Loucy (cell line): ENCODE measurements at regions not wholly inside any gene's neighbourhood (a gene's known extent, or its start where the extent isn't known, plus 50 kb on each side); places are given as distances from the start of the nearest gene placed in this dataset.

Source experiments
- H2AFZ ChIP-seq: fragments of 200-600 bp; sonication (generic); 2 replicates; pipeline ENCODE4 v1.6.0; 2016; ENCODE audit warnings: antibody characterized with exemption, mild to moderate bottlenecking, low read length, moderate library complexity
- H3F3A ChIP-seq: fragments of 200-600 bp; 2 replicates; pipeline ENCODE4 v1.6.0; 2016; ENCODE audit warnings: antibody characterized with exemption, low read depth, mild to moderate bottlenecking
- H3K27me3 ChIP-seq: fragments of 200-600 bp; sonication (generic); 2 replicates; pipeline ENCODE4 v1.6.1; 2014; ENCODE audit warnings: low read length, mild to moderate bottlenecking; ENCODE audit not compliant: insufficient read depth, poor library complexity, severe bottlenecking
- H3K36me3 ChIP-seq: fragments of 200-600 bp; sonication (generic); 2 replicates; pipeline ENCODE4 v1.6.1; 2016; ENCODE audit warnings: low read length; ENCODE audit not compliant: insufficient read depth
- H3K4me1 ChIP-seq: fragments of 200-600 bp; sonication (generic); 2 replicates; pipeline ENCODE4 v1.5.1; 2014; ENCODE audit warnings: low read length, mild to moderate bottlenecking; ENCODE audit not compliant: insufficient read depth, poor library complexity, severe bottlenecking
- H3K4me2 ChIP-seq: fragments of 200-600 bp; sonication (generic); 2 replicates; pipeline ENCODE4 v1.6.0; 2014; ENCODE audit warnings: antibody characterized with exemption, low read length, low read depth, mild to moderate bottlenecking; ENCODE audit not compliant: poor library complexity, severe bottlenecking
- H3K4me3 ChIP-seq: fragments of 200-600 bp; sonication (generic); 2 replicates; pipeline ENCODE4 v1.5.1; 2014; ENCODE audit warnings: low read length, mild to moderate bottlenecking, mixed read lengths; ENCODE audit not compliant: poor library complexity, severe bottlenecking
- H3K79me2 ChIP-seq: fragments of 200-600 bp; sonication (generic); 2 replicates; pipeline ENCODE4 v1.6.1; 2014; ENCODE audit warnings: low read length; ENCODE audit not compliant: insufficient read depth
- H3K9ac ChIP-seq: fragments of 200-600 bp; sonication (generic); 2 replicates; pipeline ENCODE4 v1.6.0; 2014; ENCODE audit warnings: mild to moderate bottlenecking, low read depth, low read length, moderate library complexity; ENCODE audit not compliant: poor library complexity, severe bottlenecking
- H3K9me2 ChIP-seq: fragments of 200-600 bp; sonication (generic); replicated peaks from 2 replicates; pipeline ENCODE4 v1.6.1; 2016; ENCODE audit warnings: low read depth, low read length, mixed read lengths
- H3K9me3 ChIP-seq: fragments of 200-600 bp; sonication (generic); 2 replicates; pipeline ENCODE4 v1.6.1; 2014; ENCODE audit warnings: mild to moderate bottlenecking, antibody characterized with exemption, low read length, low read depth; ENCODE audit not compliant: insufficient read depth
- H4K20me1 ChIP-seq: fragments of 200-600 bp; sonication (generic); 2 replicates; pipeline ENCODE4 v1.6.0; 2014; ENCODE audit warnings: antibody characterized with exemption, low read length, mild to moderate bottlenecking; ENCODE audit not compliant: insufficient read depth, poor library complexity, severe bottlenecking
- CTCF ChIP-seq: fragments of 200-600 bp; sonication (generic); conservative IDR thresholded peaks from 2 replicates; pipeline ENCODE4 v1.5.1; 2014; ENCODE audit warnings: mild to moderate bottlenecking, antibody characterized with exemption, low read length
- EZH2phosphoT487 ChIP-seq: fragments of 200-600 bp; IDR thresholded peaks from 2 replicates; pipeline ENCODE4 v1.6.1; 2018; ENCODE audit warnings: antibody characterized with exemption, mild to moderate bottlenecking, moderate library complexity, borderline replicate concordance

- Histone ChIP-seq H3K9ac (no peak overlapping the region), H3K9me3 (peaks cover 3% of the 10 kb centered on the region; the same call in 1 of the 2 replicates), H3K4me1 (no peaks in the 10 kb centered on the region), H2AFZ (no peak overlapping the region), H3F3A (no peaks in the 10 kb centered on the region), H3K36me3 (no peaks in the 10 kb centered on the region), H3K4me3 (no peak overlapping the region), H3K9me2 (no peaks in the 10 kb centered on the region), H3K79me2 (no peaks in the 10 kb centered on the region), H4K20me1 (no peaks in the 10 kb centered on the region), H3K4me2 (no peak overlapping the region), H3K27me3 (no peaks in the 10 kb centered on the region)
- no peak for TF ChIP-seq EZH2phosphoT487
- TF ChIP-seq CTCF, result no peak
Measured at GRCh38 chr16:35559911-35560636, 2100.7 kb downstream of the TP53TG3F start.

- H3K4me2 ChIP-seq, result no peak overlapping the region
- H3K27me3 ChIP-seq, result no peaks in the 10 kb centered on the region
- H3K9ac ChIP-seq, result no peak overlapping the region
- no peaks in the 10 kb centered on the region for H3K36me3 ChIP-seq
- no peaks in the 10 kb centered on the region for H3K9me2 ChIP-seq
- no peak overlapping the region for H2AFZ ChIP-seq
- H3F3A ChIP-seq, result no peaks in the 10 kb centered on the region
- no peaks in the 10 kb centered on the region for H4K20me1 ChIP-seq
- no peaks in the 10 kb centered on the region for H3K4me1 ChIP-seq
- peaks cover 3% of the 10 kb centered on the region; the same call in 1 of the 2 replicates for H3K9me3 ChIP-seq
- no peaks in the 10 kb centered on the region for H3K79me2 ChIP-seq
- H3K4me3 ChIP-seq, result no peak overlapping the region
- TF ChIP-seq CTCF, result no peak
- TF ChIP-seq EZH2phosphoT487, result no peak
Measured at GRCh38 chr16:35560637-35560984, 2101.2 kb downstream of the TP53TG3F start.

- Histone ChIP-seq H3K4me2 (no peak overlapping the region), H3K79me2 (no peaks in the 10 kb centered on the region), H3K9me2 (no peaks in the 10 kb centered on the region), H3K9me3 (peaks cover 3% of the 10 kb centered on the region; the same call in 1 of the 2 replicates), H3K9ac (no peak overlapping the region), H4K20me1 (no peaks in the 10 kb centered on the region), H3F3A (no peaks in the 10 kb centered on the region), H3K4me3 (no peak overlapping the region), H3K27me3 (no peaks in the 10 kb centered on the region), H3K4me1 (no peaks in the 10 kb centered on the region), H3K36me3 (no peaks in the 10 kb centered on the region), H2AFZ (no peak overlapping the region)
- TF ChIP-seq CTCF, result no peak
- TF ChIP-seq EZH2phosphoT487, result no peak
Measured at GRCh38 chr16:35561346-35561745, 2101.9 kb downstream of the TP53TG3F start.
